NCI-H2227 (cell line): ENCODE measurements at regions not wholly inside any gene's neighbourhood (a gene's known extent, or its start where the extent isn't known, plus 50 kb on each side); places are given as distances from the start of the nearest gene placed in this dataset.
"Not testable (repeated sequence)": the region's sequence is repeated elsewhere in the genome, so short reads cannot be mapped to it uniquely, and the experiment has no call there.

Source experiments
- DNase-seq: peaks from one replicate; lab custom pipeline; 2025; ENCODE audit not compliant: unreplicated experiment; lab: John Stamatoyannopoulos, UW

- no peak for DNase-seq
Measured at GRCh38 chr12:92436856-92437255, 265.9 kb upstream of the PLEKHG7 start.

- no peak for DNase-seq
Measured at GRCh38 chr12:92434607-92435025, 268.2 kb upstream of the PLEKHG7 start.

- no peak for DNase-seq
Measured at GRCh38 chr12:92432724-92433441, 269.9 kb upstream of the PLEKHG7 start.

- DNase-seq: no peak
Measured at GRCh38 chr12:92431146-92431545, 271.6 kb upstream of the PLEKHG7 start.

GRCh38 chr12:92426332-92426731 is 276.5 kb upstream of the PLEKHG7 start:
- DNase-seq: no peak

GRCh38 chr12:92425165-92425564 is 277.6 kb upstream of the PLEKHG7 start:
- no peak for DNase-seq

- DNase-seq: no peak
Measured at GRCh38 chr12:92424338-92424737, 278.5 kb upstream of the PLEKHG7 start.

GRCh38 chr12:92421701-92422100 is 276.1 kb upstream of the BTG1 start:
- DNase-seq: no peak

GRCh38 chr12:92421042-92421441 is 275.4 kb upstream of the BTG1 start:
- DNase-seq: no peak

- no peak for DNase-seq
Measured at GRCh38 chr12:92419201-92419600, 273.6 kb upstream of the BTG1 start.

GRCh38 chr12:92418381-92418780 is 272.7 kb upstream of the BTG1 start:
- no peak for DNase-seq

GRCh38 chr12:92417373-92417772 is 271.7 kb upstream of the BTG1 start:
- no peak for DNase-seq

GRCh38 chr12:92416385-92416812 is 270.8 kb upstream of the BTG1 start:
- DNase-seq: no peak

- no peak for DNase-seq
Measured at GRCh38 chr12:92414170-92415070, 268.8 kb upstream of the BTG1 start.

- no peak for DNase-seq
Measured at GRCh38 chr12:92413286-92413685, 267.6 kb upstream of the BTG1 start.

- no peak for DNase-seq
Measured at GRCh38 chr12:92412856-92413255, 267.2 kb upstream of the BTG1 start.

GRCh38 chr12:92411687-92412086 is 266.0 kb upstream of the BTG1 start:
- DNase-seq: no peak

GRCh38 chr12:92408072-92408900 is 262.6 kb upstream of the BTG1 start:
- DNase-seq: no peak

- DNase-seq: not testable (repeated sequence)
Measured at GRCh38 chr12:92406404-92407070, 260.9 kb upstream of the BTG1 start.

GRCh38 chr12:92405801-92406251 is 260.2 kb upstream of the BTG1 start:
- not testable (repeated sequence) for DNase-seq

GRCh38 chr12:92404921-92405320 is 259.3 kb upstream of the BTG1 start:
- DNase-seq: no peak
